Esophagus squamous epithelium (tissue), 4 donors: ENCODE measurements at regions not wholly inside any gene's neighbourhood (a gene's known extent, or its start where the extent isn't known, plus 50 kb on each side); places are given as distances from the start of the nearest gene placed in this dataset.

ENCODE experiments used
- CTCF ChIP-seq, 6 experiments: fragments of 450-650 bp in 4 of 6; fragments of 200-600 bp in 2 of 6; sonication (generic) in 2 of 6; IDR thresholded peaks; one replicate each; pipeline ENCODE4 v1.5.1; 2016 to 2019; ENCODE audit warnings: antibody characterized with exemption in 6 of 6, mild to moderate bottlenecking in 4 of 6, moderate library complexity in 4 of 6
- POLR2A ChIP-seq, 4 donors: fragments of 450-650 bp; IDR thresholded peaks; one replicate each; pipeline ENCODE4 v1.6.1; 2017; ENCODE audit warnings: antibody characterized with exemption in 4 of 4, mild to moderate bottlenecking in 4 of 4, moderate library complexity in 3 of 4

GRCh38 chr14:82075566-82075965 is 541.9 kb upstream of the SEL1L start:
- TF ChIP-seq CTCF (IDR thresholded peaks at IDR 0.05) (no peak), POLR2A (IDR thresholded peaks at IDR 0.05) (no peak)
